OCI-LY1 (cell line): ENCODE measurements at regions not wholly inside any gene's neighbourhood (a gene's known extent, or its start where the extent isn't known, plus 50 kb on each side); places are given as distances from the start of the nearest gene placed in this dataset.

ENCODE experiments used
- H2AFZ ChIP-seq: fragments of 200-600 bp; sonication (generic), shearing (Covaris generic); 2 replicates; pipeline ENCODE4 v1.6.0; 2014; ENCODE audit warnings: antibody characterized with exemption, mild to moderate bottlenecking, low read length
- H3F3A ChIP-seq: fragments of 200-600 bp; sonication (generic), shearing (Covaris generic); 2 replicates; pipeline ENCODE4 v1.6.0; 2014; ENCODE audit warnings: mild to moderate bottlenecking, antibody characterized with exemption, low read length, moderate library complexity; ENCODE audit not compliant: insufficient read depth
- H3K27ac ChIP-seq: fragments of 200-600 bp; sonication (generic); 2 replicates; pipeline ENCODE4 v1.5.1; 2014; ENCODE audit warnings: low read length, mixed run types, mild to moderate bottlenecking, low read depth; ENCODE audit not compliant: poor library complexity, severe bottlenecking
- H3K27me3 ChIP-seq: fragments of 200-600 bp; sonication (generic); 2 replicates; pipeline ENCODE4 v1.6.0; 2014; ENCODE audit warnings: antibody characterized with exemption, mild to moderate bottlenecking, low read length, moderate library complexity; ENCODE audit not compliant: insufficient read depth
- H3K36me3 ChIP-seq: fragments of 200-600 bp; sonication (generic); 2 replicates; pipeline ENCODE4 v1.6.1; 2014; ENCODE audit warnings: mild to moderate bottlenecking, antibody characterized with exemption, low read length, moderate library complexity, mixed read lengths; ENCODE audit not compliant: insufficient read depth
- H3K4me1 ChIP-seq: fragments of 200-600 bp; sonication (generic); 2 replicates; pipeline ENCODE4 v1.5.1; 2014; ENCODE audit warnings: mild to moderate bottlenecking, low read length, moderate library complexity; ENCODE audit not compliant: insufficient read depth, severe bottlenecking
- H3K4me2 ChIP-seq: fragments of 200-600 bp; sonication (generic), shearing (Covaris generic); 2 replicates; pipeline ENCODE4 v1.6.1; 2014; ENCODE audit warnings: low read length
- H3K4me3 ChIP-seq: fragments of 200-600 bp; sonication (generic); 2 replicates; pipeline ENCODE4 v1.5.1; 2014; ENCODE audit warnings: low read length, low read depth, mild to moderate bottlenecking, mixed read lengths; ENCODE audit not compliant: poor library complexity, severe bottlenecking
- H3K79me2 ChIP-seq: fragments of 200-600 bp; shearing (Covaris generic); 2 replicates; pipeline ENCODE4 v1.6.1; 2016; ENCODE audit warnings: mixed run types, low read length, mixed read lengths; ENCODE audit not compliant: insufficient read depth
- H3K9ac ChIP-seq: fragments of 200-600 bp; sonication (generic), shearing (Covaris generic); 2 replicates; pipeline ENCODE4 v1.6.1; 2014; ENCODE audit warnings: mild to moderate bottlenecking, low read length, mixed read lengths
- H3K9me2 ChIP-seq: fragments of 200-600 bp; sonication (generic), shearing (Covaris generic); 2 replicates; pipeline ENCODE4 v1.6.1; 2014; ENCODE audit warnings: low read depth, mild to moderate bottlenecking, low read length, mixed read lengths
- H3K9me3 ChIP-seq: fragments of 200-600 bp; shearing (Covaris generic); 2 replicates; pipeline ENCODE4 v1.6.1; 2014; ENCODE audit warnings: low read length, mixed read lengths
- H4K20me1 ChIP-seq: fragments of 200-600 bp; sonication (generic), shearing (Covaris generic); 2 replicates; pipeline ENCODE4 v1.6.0; 2016; ENCODE audit warnings: mild to moderate bottlenecking, low read length; ENCODE audit not compliant: insufficient read depth
- EZH2 ChIP-seq: fragments of 200-600 bp; sonication (generic), shearing (Covaris generic); IDR thresholded peaks from 2 replicates; pipeline ENCODE4 v1.8.0; 2017; ENCODE audit warnings: borderline replicate concordance, mixed run types, mild to moderate bottlenecking, antibody characterized with exemption, low read length, moderate library complexity, mixed read lengths
- TF ChIP-seq, protein P1 (sequence below): fragments of 200-600 bp; sonication (generic), shearing (Covaris generic); IDR thresholded peaks from 2 replicates; pipeline ENCODE4 v1.5.1; 2017; ENCODE audit warnings: mild to moderate bottlenecking, antibody characterized with exemption, low read length, moderate library complexity, mixed read lengths

DNA sequence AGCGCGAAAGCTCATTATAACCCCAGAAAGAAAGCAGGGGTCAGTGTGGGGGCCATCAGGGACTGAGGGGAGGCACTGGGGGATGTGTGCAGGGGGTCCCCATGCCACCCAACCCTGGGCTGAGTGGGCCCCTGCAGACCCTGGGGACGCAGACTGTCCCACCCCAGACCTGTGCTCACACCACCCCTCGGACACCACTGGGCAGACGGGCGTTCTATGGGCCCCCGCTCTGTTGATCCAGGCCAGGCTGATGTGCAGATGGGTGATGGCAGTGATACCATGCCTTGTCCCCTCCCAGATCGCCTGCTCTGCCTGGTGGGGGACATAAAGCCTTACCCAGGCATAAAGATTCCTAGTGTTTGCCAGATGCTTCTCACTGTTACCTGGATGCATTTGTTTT lies 259.7 kb upstream of the TLE3 start:
- H3K27me3 ChIP-seq, result no peaks in the 10 kb centered on the region

DNA sequence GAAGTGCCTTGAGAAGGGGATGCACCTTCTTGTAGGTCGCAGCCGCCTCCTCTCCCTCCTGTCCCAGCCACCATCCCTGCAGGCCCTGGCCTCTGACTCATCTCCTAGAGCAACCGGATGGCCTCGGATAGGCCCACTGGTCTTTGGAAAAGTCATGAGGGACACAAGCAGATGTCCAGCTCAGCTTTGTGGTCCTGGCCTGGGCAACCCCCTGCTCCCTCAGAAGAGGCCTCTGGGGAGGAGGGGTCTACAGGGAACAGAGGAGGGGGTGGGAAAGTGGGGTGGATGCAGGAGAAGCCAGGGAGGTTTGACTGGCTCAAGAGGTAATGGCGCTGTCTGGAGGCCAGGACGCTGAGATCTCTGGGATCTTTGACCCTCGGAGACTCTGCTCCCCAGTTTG lies 259.2 kb upstream of the TLE3 start:
- no peak overlapping the region for H3K9ac ChIP-seq
- no peak overlapping the region for H3K27ac ChIP-seq
- no peaks in the 10 kb centered on the region for H3F3A ChIP-seq
- no peak overlapping the region for H3K4me3 ChIP-seq
- H3K36me3 ChIP-seq, result no peaks in the 10 kb centered on the region
- H3K79me2 ChIP-seq, result no peaks in the 10 kb centered on the region
- H3K9me3 ChIP-seq, result no peaks in the 10 kb centered on the region
- H3K4me2 ChIP-seq, result no peak overlapping the region
- no peak overlapping the region for H2AFZ ChIP-seq
- no peaks in the 10 kb centered on the region for H3K27me3 ChIP-seq
- TF ChIP-seq, protein P1, sequence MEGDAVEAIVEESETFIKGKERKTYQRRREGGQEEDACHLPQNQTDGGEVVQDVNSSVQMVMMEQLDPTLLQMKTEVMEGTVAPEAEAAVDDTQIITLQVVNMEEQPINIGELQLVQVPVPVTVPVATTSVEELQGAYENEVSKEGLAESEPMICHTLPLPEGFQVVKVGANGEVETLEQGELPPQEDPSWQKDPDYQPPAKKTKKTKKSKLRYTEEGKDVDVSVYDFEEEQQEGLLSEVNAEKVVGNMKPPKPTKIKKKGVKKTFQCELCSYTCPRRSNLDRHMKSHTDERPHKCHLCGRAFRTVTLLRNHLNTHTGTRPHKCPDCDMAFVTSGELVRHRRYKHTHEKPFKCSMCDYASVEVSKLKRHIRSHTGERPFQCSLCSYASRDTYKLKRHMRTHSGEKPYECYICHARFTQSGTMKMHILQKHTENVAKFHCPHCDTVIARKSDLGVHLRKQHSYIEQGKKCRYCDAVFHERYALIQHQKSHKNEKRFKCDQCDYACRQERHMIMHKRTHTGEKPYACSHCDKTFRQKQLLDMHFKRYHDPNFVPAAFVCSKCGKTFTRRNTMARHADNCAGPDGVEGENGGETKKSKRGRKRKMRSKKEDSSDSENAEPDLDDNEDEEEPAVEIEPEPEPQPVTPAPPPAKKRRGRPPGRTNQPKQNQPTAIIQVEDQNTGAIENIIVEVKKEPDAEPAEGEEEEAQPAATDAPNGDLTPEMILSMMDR, result no peak
- no peak for TF ChIP-seq EZH2
- no peaks in the 10 kb centered on the region for H3K9me2 ChIP-seq
- no peaks in the 10 kb centered on the region for H4K20me1 ChIP-seq
- H3K4me1 ChIP-seq, result no peaks in the 10 kb centered on the region

More for the DNA sequence above, 259.7 kb upstream of the TLE3 start:
- H3K9ac ChIP-seq, result no peak overlapping the region
- no peak for TF ChIP-seq EZH2
- TF ChIP-seq, protein P1, result no peak
- no peaks in the 10 kb centered on the region for H3K9me3 ChIP-seq
- H2AFZ ChIP-seq, result no peak overlapping the region
- H3K4me3 ChIP-seq, result no peak overlapping the region
- H3K9me2 ChIP-seq, result no peaks in the 10 kb centered on the region
- no peak overlapping the region for H3K4me2 ChIP-seq
- no peak overlapping the region for H3K27ac ChIP-seq
- no peaks in the 10 kb centered on the region for H3K79me2 ChIP-seq
- H3K36me3 ChIP-seq, result no peaks in the 10 kb centered on the region
- H4K20me1 ChIP-seq, result no peaks in the 10 kb centered on the region
- H3F3A ChIP-seq, result no peaks in the 10 kb centered on the region
- no peaks in the 10 kb centered on the region for H3K4me1 ChIP-seq

DNA sequence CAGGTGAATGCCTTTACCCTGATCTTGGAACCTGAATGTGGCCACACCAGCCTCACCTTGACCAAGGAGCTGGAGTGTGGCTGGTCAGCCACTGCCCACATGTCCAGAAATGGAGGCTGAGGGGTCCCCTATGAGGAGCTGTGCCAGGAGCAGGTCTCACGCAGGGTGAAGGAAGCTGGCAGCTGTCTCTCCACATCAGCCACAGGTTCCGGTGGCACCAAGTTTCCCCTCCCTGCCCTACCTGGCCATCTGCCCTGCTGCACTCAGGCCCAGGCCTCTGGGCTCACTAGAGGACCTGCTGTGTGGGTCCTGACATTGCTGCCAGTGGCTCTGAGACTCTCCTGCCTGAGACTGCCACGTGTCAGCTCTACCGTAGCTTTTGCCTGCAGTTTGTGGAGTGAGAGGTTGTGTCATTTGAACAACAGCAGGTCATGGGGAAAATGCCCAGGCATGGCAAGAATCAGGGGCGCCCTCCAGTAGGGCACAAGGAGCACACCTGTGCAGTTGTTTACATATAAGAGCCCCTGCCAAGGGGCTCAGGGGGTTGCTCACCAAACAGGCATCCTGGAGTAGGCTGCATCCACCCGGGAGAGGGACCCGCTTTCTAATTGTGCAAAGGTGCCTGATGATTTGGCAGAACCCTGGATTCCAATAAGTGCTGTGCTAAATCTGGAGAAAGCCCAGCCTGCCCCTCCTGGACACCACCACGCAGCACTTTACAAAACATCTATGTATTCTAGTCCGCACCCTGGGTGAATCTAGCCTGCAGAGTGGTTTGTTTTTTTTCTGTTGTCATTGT lies 258.5 kb upstream of the TLE3 start:
- H3K27ac ChIP-seq, result no peak overlapping the region
- no peak overlapping the region for H3K4me2 ChIP-seq
- no peak for TF ChIP-seq EZH2
- TF ChIP-seq, protein P1, result no peak
- H3K4me3 ChIP-seq, result no peak overlapping the region
- no peaks in the 10 kb centered on the region for H3K9me2 ChIP-seq
- H3K9me3 ChIP-seq, result no peaks in the 10 kb centered on the region
- no peaks in the 10 kb centered on the region for H3K79me2 ChIP-seq
- no peaks in the 10 kb centered on the region for H3K4me1 ChIP-seq
- no peaks in the 10 kb centered on the region for H4K20me1 ChIP-seq
- H3K9ac ChIP-seq, result no peak overlapping the region
- no peaks in the 10 kb centered on the region for H3F3A ChIP-seq
- H3K36me3 ChIP-seq, result no peaks in the 10 kb centered on the region
- H3K27me3 ChIP-seq, result no peaks in the 10 kb centered on the region
- no peak overlapping the region for H2AFZ ChIP-seq
